ENCODE measurements at regions not wholly inside any gene's neighbourhood (a gene's known extent, or its start where the extent isn't known, plus 50 kb on each side); places are given as distances from the start of the nearest gene placed in this dataset.

DNA sequence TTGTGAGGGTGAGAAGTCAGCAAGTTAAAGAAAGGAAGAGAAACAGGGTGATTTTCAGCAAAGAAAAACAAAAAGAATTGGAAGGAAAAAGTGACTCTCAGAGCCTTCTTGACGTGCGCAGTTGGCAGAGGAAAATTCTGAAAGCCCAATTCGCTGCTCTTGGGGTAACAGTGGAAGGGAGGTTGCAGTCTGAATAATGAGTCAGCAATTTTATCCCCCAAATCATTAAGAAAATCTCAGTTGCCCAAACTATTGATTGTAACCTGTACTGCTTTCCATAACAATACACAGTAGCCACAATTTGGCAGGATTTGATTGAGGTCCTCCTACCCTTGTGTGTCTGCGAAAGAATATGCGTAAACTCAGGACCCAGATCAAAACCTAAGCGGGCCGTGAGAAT lies 309.1 kb downstream of the EMP1 start:
- no peak for DNase-seq (ENCODE audit: low read depth)
- TF ChIP-seq CTCF (conservative IDR thresholded peaks at IDR 0.05; ENCODE audit: low read depth, low read length): no peak
- H3K4me3 ChIP-seq (ENCODE audit: low read depth, low read length): no peak overlapping the region

DNA sequence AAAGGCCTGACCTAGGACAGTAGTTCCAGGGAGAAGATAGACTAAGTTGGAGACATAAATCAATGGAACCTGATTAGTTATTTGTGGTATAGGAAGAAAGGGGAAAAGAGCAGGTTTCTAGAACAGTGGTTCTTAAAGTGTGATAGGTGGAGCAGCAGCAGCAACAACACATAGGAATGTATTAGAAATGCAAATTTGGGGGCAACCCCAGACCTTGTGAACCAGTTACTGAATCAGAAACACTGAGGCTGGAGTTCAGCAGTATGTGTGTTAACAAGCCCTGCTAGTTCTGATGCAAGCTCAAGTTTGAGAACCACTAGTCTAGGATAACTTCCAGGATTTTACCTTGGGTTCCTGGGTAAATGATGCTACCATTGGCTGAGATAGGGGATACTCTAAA lies 308.7 kb downstream of the EMP1 start:
- no peak for DNase-seq (ENCODE audit: low read depth)
- no peak for TF ChIP-seq CTCF (conservative IDR thresholded peaks at IDR 0.05; ENCODE audit: low read depth, low read length)
- no peak overlapping the region for H3K4me3 ChIP-seq (ENCODE audit: low read depth, low read length)

DNA sequence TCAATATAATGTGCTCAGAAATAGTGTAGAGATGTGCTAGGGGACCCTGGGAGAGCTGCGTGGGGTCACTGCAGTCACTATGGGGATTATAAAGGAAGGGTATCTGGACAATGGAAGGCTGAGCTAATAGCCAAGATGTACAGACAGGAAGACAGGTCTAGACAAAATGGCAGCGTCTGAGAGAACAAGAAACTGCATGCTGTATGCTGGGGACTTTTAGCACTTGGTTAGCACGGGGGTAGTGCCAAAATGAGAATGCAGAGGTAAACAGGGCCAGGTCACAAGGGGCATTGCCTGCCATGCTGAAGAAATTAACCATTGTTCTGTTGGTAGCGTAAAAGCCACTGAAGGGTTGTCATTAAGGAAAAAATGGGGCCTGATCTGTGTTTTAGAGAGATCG lies 308.2 kb downstream of the EMP1 start:
- H3K4me3 ChIP-seq (ENCODE audit: low read depth, low read length): no peak overlapping the region
- TF ChIP-seq CTCF (conservative IDR thresholded peaks at IDR 0.05; ENCODE audit: low read depth, low read length): no peak
- no peak for DNase-seq (ENCODE audit: low read depth)

DNA sequence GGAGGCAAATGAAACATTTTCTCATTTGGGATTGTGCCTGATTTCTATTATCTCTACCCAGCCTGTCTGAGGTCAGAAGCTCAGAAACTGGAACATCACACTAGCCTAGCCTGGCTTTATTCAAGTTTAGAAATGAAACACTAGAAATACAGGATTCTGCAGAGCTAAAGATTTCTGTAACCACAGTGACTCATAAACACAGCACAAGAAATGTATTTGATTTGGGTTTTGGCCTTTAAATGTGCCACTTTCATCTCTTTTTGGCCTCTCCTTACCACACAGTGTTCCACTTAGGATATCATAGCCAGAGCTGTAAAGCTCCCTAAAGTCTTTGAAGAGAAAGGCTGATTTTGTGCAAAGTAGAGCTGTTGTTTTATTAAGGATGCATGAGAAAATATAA lies 307.5 kb downstream of the EMP1 start:
- TF ChIP-seq CTCF (conservative IDR thresholded peaks at IDR 0.05; ENCODE audit: low read depth, low read length): no peak
- H3K4me3 ChIP-seq (ENCODE audit: low read depth, low read length): no peak overlapping the region
- no peak for DNase-seq (ENCODE audit: low read depth)

- H3K4me3 ChIP-seq (ENCODE audit: low read depth, low read length): no peak overlapping the region
- no peak for TF ChIP-seq CTCF (conservative IDR thresholded peaks at IDR 0.05; ENCODE audit: low read depth, low read length)
- no peak for DNase-seq (ENCODE audit: low read depth)
Observed at GRCh38 chr12:13503094-13503835, 306.7 kb downstream of the EMP1 start.

- TF ChIP-seq CTCF (conservative IDR thresholded peaks at IDR 0.05; ENCODE audit: low read depth, low read length): no peak
- H3K4me3 ChIP-seq (ENCODE audit: low read depth, low read length): no peak overlapping the region
- DNase-seq (ENCODE audit: low read depth): no peak
Observed at GRCh38 chr12:13499008-13499407, 302.5 kb downstream of the EMP1 start.

DNA sequence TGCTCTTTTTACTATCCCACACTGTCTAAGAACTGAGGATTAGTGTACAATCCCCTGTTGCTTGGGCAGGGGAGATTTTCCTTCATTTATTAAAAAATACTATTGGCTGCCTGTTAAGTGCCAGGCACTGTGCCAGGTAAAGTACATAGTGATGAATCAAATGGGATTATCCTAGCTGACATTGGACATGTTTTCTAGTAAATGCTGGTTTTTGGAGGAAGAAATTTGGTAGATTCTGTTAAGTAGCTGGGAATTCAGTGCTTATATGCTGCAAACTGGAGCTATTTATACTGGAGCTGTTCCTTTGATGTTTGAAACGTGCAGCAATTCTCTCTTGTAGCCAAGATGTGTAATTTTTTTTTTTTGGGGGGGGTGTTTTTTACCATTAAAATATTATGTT lies 299.6 kb downstream of the EMP1 start:
- TF ChIP-seq CTCF (conservative IDR thresholded peaks at IDR 0.05; ENCODE audit: low read depth, low read length): no peak

More for the DNA sequence above, 299.6 kb downstream of the EMP1 start:
- H3K4me3 ChIP-seq (ENCODE audit: low read depth, low read length): no peak overlapping the region
- no peak for DNase-seq (ENCODE audit: low read depth)

Measured in epithelial cell of proximal tubule (primary cell).